A204.1 (cell line): ENCODE measurements at regions not wholly inside any gene's neighbourhood (a gene's known extent, or its start where the extent isn't known, plus 50 kb on each side); places are given as distances from the start of the nearest gene placed in this dataset.
"Not testable (repeated sequence)": the region's sequence is repeated elsewhere in the genome, so short reads cannot be mapped to it uniquely, and the experiment has no call there.

Source experiments
- FAIRE-seq: peaks from 2 replicates; lab custom pipeline; 2012; peaks lifted over from hg19 to GRCh38; lab: Jason Lieb, UNC

DNA sequence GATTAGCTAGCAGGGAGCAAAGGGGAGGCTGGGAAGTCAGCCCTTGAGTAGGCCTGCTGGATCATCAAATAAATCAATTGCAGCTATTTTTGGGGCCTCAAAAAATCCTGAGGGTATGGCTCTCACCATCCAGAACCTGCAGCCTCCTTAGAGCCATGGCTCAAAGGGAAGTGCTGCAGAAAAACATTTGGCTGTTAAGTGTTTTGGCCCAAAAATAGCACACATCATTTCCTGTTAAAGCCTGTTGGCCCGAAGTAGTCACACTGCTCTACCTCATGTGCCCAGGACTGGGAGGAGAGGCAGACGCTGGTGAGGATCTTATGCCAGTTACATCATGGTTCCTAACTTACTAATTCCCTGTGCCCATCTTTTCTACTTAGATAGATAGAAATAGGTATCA, 176.8 kb upstream of the PLGLB1 start:
- FAIRE-seq = not testable (repeated sequence)

DNA sequence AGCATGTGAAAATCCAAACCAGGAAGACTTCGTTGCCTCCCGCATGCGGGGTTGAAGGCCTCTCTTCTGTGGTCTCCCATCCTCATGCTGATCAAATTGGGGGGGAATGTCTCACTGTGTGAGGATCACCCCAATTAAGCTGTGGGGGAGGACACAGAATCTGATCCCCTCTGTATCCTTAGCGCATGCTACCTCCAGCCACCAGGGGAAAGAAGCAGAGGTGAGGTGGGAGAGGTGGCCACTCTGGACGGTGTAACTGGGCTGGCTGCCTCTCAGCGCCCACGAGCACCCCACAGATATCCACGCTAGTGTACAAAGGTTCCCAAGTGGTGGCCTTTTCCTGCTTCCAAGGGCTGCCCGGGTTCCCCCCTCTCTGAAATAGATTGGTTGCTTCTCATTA, 177.6 kb upstream of the PLGLB1 start:
- FAIRE-seq = not testable (repeated sequence)

DNA sequence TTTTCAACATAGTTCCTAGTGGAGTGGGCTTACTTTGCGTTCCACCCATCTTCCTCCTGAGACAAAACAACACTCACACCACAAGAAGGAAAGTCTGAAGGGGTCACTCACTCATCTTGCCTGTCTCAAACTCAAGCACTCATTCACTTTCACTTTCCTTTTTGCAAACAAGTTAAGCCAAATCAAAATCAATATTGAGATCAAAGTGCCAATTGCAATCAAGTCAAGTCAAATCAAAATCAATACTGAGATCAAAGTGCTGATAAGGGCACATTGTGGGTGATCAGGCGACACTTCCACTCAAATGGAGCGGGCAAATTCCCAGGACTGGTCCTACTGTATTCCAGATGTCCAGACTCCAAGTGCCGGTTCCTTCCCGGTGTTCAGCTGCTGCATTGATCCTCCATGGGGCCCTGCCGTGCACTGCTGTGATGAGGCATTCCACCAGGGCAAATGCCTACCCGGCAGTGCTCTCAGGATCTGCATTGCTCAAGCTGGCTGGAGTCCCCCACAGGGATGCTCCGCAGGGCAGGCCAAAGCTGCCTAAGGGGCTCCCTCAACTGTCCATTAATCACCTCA, 183.0 kb upstream of the PLGLB1 start:
- FAIRE-seq = not testable (repeated sequence)

DNA sequence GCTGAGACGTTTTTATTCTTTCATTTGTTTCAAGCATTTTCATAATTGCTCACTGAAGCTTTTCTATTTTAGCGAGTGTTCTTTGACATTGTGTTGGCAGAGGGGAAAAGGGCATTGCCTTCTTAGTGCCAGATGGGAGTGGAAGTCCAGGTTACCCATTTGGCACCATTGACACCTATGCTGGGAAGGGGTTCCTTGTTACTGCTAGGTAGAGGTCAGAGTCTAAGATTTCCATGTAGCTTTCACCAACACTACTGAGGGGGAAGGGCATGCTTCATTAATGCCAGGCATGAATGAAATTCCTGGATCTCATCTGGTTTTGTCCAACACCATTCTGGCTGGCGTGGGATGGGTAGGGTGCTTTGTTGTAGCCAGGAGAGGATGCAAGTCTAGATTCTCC, 191.3 kb upstream of the PLGLB1 start:
- FAIRE-seq = not testable (repeated sequence)

DNA sequence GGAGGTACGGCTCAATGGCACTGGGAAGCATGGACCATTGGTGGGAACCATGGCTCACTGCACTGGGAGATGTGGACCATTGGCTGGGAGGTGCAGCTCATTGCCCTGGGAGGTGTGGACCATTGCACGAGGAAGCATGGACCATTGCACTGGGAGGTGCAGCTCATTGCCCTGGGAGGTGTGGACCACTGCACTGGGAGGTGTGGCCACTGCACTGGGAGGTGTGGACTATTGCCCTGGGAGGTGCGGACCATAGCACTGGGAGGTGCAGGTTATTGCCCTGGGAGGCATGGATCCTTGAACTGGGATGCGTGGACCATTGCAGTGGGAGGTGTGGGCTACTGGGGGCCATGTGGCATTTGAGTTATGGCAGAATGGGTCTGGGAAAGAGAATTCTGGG, 195.4 kb upstream of the PLGLB1 start:
- not testable (repeated sequence) for FAIRE-seq

DNA sequence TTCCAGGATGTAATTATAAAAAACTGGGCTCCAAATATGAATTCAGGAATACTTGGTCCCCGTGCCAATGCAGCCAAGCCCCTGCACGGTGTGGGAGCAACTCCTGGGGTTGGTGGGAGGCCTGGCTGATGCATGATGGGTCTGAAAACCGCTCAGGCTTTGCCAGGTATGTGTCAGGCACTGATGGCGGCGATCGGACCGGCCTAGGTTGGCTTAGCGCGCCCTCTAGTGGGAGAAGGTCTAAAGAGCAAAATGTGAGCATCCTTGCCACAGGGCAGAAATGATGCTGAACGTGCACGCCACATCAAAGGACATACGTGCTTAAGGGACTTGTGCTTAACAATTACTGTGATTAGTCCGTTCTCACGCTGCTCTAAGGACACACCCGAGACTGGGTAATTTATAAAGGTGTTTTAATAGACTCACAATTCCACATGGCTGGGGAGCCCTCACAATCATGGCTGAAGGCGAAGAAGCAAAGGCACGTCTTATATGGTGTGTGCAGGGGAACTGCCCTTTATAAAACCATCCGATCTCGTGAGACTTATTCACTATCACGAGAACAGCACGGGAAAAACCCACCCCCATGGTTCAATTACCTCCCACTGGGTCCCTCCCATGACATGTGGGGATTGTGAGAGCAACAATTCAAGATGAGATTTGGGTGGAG, 196.2 kb upstream of the PLGLB1 start:
- not testable (repeated sequence) for FAIRE-seq

DNA sequence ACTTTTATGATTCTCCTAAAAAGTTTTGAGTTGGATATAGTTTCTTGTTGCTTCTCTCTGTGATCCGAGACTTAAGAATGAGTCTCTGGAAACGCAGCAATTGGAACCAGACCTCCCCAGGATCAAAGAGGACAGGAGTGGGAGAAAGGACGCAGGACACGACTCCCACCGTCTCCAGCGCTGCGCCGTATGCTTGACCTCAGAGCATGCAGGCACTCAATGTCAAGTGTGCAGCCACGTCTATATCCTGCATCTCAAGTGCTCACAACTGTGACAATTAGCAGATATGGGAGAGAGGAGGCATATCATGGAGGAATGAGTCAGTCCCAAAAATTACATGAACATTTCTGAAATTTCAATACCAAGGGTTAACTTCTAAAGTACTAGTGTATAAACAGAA, 199.0 kb upstream of the PLGLB1 start:
- not testable (repeated sequence) for FAIRE-seq

DNA sequence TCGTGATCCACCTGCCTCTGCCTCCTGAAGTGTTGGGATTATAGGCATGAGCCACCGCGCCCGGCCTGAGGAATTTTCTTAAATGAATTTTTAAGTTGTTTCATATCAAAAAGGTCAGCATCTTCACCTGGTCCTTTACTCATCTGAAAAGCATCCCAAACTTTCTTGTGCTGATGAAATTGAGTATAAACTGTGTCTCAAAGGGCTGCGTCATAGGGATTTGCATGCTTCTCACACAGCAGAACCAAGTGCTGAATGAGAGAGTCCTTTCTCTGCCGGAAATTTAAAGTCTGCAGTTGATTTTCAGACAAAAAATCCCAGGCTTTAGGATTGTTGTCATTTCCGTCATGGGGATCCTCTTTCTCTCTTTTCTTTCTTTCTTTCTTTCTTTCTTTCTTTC, 200.5 kb upstream of the PLGLB1 start:
- not testable (repeated sequence) for FAIRE-seq

DNA sequence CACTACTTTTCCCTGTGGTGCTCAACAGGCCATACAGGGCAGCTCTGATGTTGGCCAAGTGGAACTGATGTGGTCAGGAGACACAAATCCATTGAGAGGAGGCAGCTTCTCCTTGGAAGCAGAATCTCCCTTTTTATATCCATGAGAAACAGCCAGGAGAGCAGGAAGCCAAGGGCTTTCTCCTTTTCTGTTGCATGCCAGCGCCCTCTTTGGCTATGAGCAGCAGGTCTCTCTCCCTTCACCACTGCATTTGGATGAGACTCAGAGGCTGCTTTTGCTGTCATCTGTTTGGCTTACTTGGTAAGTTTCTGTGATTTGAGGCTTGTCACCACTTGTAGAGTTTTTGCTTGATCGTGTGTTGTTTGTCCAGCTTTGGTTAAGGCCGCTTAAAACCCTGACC, 202.2 kb upstream of the PLGLB1 start:
- not testable (repeated sequence) for FAIRE-seq

DNA sequence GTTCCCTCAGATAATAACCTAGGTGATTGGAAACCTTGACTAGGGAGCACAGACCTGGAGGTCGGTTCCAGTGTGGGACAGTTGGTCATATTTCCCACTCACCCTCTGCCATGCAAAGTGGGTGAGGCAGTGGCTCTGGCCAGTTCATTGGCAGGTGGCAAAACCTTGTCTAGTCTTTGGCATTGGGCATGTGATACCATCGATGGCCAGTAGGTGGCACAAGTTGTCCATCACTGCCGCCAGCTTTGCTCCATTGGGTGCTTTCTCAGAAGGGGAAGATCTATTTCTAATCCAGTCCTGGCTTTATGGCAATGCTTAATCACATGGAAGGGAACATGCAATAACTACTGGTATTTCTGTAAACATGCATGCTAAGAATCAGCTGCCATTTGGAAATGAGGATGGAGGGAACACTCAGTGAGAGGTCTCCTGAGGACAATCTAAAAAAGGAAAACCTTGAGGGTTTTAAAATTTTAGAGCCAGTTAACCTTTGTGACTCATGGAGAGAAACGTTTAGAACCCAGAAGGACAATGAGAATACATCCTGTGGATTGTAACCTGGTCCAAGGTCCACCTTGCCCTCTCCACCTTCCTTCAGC, 207.5 kb upstream of the PLGLB1 start:
- peak; percentile 77 for FAIRE-seq

DNA sequence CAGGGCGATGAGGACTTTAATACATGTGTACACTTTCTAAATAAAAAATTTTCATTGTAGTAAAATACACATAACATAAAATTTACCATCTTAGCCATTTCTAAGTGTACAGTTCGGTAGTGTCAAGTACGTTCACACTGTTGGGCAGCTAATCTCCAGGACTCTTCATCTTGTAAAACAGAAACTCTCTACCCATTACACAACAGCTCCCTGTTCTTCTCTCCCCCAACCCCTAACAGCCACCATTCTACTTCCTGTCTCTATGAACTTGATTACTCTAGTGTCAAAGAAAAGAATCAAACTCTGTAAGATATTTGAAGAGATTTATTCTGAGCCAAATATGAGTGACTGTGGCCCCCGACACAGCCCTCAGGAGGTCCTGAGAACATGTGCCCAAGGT, 208.3 kb upstream of the PLGLB1 start:
- FAIRE-seq = not testable (repeated sequence)

DNA sequence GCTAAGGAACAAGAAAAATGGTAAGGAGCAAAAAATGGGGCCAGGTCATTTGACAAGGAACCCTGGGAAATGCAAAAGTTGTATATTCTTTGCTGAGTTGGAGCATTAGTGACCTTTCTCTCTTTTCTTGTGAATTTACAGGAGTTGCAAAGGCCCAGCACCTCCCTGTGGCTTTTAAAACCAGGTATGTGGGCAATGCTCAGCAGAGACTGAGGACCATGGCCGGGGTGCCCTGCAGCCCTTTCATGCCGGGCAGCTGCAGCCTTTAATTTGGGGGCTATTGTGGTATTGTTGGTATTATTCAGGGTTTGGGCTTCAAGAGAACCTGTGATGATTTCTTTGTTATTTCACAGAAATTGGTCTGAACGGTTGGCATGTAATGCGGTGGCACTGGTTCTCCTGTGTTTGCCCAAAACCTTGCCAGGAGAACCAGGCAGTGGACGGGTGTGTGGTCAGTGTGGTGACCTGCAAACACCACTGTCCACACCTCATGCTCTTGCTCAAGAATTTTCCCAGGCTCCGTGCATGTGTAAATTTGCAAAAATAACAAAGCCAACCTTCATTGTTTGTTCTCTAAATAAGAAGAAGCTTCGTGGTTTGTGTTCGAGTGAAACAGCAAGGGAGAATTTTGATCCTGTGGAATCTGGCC, 213.8 kb upstream of the PLGLB1 start:
- FAIRE-seq = not testable (repeated sequence)

DNA sequence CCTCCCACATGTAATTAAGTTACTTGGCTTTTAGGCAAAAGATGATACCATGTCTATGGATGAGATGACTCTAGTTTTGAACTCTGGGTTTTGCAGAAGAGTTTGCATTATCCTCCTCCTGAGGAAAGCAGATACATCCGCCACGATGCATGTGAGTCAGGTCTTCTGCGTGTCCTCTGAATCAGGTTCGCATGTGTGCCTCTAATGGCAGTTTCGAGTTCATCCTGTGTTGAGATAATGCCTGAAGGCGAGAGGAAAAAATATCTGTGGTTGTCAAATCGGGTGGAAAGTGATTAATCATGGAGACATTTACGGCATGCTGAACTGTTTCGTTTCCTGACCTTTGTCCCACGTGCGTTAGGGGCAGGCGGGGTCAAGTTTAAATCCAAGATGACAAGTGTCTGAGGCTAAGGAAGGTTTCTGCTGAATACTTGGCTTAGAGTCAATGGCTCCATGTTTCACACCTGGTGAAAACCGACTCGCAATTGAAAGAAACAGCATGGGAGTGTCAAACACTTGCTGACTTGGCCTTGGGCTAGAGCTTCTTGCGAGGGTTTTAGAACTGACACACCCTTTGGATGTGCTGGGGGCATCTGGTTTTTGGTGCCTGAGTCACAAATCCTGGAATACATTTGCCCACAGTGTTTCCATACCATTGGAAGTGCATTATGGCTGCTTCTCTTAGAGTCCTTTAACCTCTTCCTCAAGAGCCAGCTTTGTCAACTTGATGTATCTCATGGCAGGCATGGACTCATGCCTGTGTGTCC, 216.1 kb upstream of the PLGLB1 start:
- FAIRE-seq = not testable (repeated sequence)

DNA sequence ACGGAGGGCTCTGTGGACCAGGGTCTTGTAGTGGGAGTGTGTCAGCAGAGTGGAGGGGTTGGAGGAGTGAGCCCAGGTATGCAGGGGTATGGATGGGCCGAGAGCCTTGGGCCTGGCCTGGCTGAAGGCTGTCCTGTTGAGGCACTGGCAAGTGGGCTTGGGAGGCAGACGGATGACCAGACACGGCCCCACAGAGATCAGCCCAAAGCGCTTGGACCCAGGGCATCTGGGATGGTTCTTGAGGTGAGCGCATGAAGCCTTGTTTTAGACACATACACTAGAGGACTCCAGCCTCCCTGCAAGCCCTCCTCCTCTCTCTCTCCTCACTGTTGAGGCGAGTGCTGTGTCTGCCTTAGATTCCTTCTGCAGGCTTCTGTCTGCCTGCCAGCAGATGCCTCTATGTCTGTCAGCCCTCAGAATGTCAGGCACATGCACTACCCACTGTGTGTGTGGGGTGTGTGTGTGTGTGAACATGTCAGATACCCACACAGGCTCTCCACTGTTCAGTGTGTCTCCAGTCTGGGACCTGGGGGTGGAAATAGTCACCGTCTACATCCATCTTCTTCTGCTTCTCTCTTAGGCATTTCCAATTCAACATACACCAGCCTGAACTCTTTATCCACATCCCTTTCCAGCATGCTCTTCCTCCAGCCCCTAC, 218.0 kb upstream of the PLGLB1 start:
- FAIRE-seq = not testable (repeated sequence)

DNA sequence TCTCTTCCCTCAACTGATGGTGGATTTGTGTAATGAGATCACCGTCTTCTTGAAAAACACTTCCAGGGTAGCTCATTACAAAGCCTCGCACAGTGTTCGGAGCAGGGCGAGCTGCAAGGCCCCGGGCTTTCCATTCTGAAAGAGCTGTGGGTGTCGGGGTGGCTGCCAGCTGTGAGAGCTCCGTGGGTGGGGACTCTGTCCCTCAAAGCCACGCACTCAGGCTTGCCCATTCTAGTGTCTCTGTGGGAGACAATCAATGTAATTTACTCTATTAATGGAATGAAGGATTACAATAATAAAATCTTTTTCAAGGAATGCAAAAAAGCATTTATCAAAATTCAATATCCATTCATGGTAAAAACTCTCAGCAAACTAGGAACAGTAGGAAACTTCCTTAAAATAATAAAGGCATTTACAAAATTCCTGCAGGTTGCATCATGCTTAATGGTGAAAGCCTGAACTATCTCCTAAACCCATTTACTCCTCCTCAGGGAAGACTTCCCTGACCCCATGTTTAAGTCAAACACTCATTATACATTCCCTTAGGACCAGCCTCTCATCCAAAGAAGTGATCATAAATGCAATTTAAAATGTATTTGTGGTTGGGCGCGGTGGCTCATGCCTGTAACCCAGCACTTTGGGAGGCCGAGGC, 224.5 kb upstream of the PLGLB1 start:
- not testable (repeated sequence) for FAIRE-seq

DNA sequence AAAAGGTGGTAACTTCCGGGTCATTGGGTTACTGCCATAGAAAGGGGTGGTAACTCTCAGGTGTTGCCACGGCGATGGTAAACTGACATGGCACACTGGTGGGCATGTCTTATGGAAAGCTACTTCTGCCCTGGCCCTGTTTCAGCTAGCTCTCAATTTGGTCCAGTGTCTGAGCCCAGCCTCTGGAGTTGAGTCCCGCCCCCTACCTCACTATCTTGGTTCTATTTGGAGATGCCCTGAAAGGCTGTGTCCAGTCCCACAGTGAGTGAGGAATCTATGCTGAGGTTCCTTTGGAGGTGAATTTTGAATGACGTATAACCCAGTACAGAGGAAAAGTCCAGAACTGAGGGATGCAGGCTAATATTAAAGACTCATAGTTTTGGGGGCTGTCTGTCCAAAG, 230.4 kb upstream of the PLGLB1 start:
- not testable (repeated sequence) for FAIRE-seq

DNA sequence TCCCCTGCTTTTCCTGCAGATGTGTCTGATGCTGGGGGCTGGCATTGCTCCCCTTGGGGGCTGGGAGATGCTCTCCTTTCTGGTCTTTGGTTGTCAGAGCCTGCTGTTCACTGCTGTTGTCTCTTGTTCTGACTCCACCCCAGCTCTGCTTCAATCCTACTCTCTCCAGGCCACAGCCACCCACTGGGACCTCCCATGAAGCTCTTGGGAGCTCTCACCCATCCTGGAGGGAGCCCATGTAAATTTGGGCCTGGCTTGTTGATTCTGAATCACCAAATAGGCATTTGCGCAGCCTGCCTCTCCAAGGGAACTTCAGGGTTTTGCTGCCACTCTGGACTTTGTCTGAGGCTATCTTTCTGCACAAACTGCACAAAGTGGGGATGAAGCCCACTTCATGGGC, 232.9 kb upstream of the PLGLB1 start:
- not testable (repeated sequence) for FAIRE-seq

DNA sequence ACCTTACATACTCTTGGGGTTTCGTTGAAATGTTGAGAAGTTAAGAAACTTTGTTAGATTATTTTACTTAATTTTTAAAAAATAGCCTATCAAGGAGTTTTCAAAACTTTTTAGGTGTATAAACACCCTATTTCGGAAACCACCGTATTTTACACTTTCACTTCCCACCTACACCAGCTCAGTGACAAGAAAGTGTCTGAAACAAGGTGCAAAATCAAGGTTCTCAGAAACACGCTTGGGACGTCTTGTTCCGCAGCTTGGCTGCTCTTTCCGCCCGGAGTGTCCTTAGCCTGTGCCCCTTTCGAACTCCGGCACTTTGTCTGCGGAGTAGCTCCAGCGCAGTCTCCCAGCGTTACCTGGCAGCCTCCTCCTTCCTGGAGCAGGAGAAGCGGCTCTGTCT, 233.8 kb upstream of the PLGLB1 start:
- not testable (repeated sequence) for FAIRE-seq

DNA sequence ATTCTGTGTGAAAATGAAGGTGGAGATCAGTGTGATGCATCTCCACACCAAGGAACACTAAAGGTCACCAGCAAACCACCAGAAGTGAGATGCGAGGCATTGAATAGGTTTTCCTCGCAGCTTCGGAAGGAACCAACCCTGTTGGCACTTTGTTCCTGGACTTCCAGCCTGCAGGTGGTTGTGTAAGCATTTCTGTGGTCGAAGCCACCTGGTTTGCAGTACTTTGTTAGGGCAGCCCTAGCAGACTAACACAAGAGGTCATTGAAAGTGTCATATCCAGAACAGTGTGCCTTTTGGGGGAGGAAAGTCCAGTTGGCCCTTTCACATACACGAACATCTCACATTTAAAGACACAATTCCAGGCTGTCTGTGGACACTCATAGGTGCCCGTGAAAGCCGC, 237.2 kb upstream of the PLGLB1 start:
- FAIRE-seq = not testable (repeated sequence)

DNA sequence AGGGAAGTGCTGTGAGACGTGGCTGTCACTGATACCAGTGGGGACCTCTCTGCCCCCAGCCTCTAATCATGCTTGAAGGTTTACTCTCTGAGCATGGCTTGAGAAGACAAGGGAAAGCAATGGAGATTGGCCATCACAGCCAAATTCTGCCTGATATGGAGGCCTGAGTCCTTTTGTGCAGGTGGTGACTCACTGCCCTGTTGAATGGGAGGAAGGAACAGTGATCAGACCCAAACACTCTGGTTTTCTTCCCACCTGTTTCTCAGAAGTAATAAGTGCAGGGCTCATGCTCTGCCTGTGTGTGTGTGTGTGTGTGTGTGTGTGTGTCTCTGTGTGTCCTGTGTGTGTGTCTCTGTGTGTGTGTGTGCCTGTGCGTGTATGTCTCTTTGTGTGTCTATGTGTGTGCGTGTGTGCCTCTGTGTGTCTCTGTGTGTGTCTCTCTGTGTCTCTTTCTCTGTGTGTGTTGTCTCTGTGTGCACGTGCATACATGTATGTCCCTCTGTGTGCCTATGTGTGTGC, 240.6 kb upstream of the PLGLB1 start:
- FAIRE-seq = not testable (repeated sequence)

DNA sequence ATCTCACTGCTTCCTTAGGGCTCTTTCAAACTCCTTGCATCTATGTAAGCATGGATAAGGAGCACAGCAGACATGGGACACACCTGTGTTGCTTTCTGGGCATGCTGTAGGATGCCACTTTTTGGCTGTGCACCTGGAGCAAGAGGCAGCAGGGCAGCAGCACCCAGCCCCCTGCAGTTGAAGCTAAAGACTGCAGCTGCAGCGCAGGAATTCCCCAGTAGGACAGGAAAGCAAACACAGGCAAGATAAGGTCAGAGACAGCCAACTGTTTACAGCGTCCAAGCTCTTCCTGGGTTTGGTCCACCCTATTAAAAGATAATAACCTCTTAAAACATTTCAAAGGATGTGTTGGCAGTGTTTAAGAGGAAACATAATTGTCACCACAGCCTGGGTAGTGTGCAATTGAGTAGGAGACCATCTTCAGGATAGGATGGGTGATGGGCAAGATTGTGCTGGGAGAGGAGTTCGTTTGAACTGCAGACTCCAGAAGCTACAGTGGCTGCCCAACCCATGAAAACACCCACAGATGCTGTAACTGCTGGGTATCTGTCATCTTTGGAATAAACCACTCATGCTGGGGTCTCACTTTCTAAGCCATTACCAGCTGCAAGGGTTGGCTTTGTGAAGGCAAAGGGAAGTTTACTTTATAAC, 242.3 kb upstream of the PLGLB1 start:
- FAIRE-seq = not testable (repeated sequence)
